Endodermal cell (in vitro differentiated cells): ENCODE measurements at regions not wholly inside any gene's neighbourhood (a gene's known extent, or its start where the extent isn't known, plus 50 kb on each side); places are given as distances from the start of the nearest gene placed in this dataset.

Experiments used
- DNase-seq: peaks from one replicate; pipeline ENCODE4 v3.0.0-alpha.2; 2017
- H3K27ac ChIP-seq: 2 replicates; pipeline ENCODE4 v1.5.1; 2013; ENCODE audit warnings: mild to moderate bottlenecking, low read depth, low read length, moderate library complexity
- H3K27me3 ChIP-seq: 2 replicates; pipeline ENCODE4 v1.6.1; 2013; ENCODE audit warnings: mild to moderate bottlenecking, low read length, moderate library complexity; ENCODE audit not compliant: insufficient read depth, control insufficient read depth, poor library complexity, severe bottlenecking
- H3K36me3 ChIP-seq: 2 replicates; pipeline ENCODE4 v1.7.0; 2013; ENCODE audit warnings: mild to moderate bottlenecking, low read length, moderate library complexity; ENCODE audit not compliant: control insufficient read depth, insufficient read depth
- H3K4me1 ChIP-seq: one replicate; pipeline ENCODE4 v1.7.0; 2013; ENCODE audit warnings: low read length; ENCODE audit not compliant: control insufficient read depth, insufficient read depth
- H3K4me3 ChIP-seq: 2 replicates; pipeline ENCODE4 v1.5.1; 2013; ENCODE audit warnings: mild to moderate bottlenecking, low read length, moderate library complexity
- H3K9ac ChIP-seq: 2 replicates; pipeline ENCODE4 v1.6.1; 2013; ENCODE audit warnings: mild to moderate bottlenecking, low read length, moderate library complexity; ENCODE audit not compliant: poor library complexity, severe bottlenecking; ENCODE audit errors: extremely low read depth
- H3K9me3 ChIP-seq: 2 replicates; pipeline ENCODE4 v1.6.1; 2013; ENCODE audit warnings: mild to moderate bottlenecking, low read length, moderate library complexity; ENCODE audit not compliant: control insufficient read depth
- H3K27ac Mint-ChIP-seq: 2 replicates; pipeline ENCODE4 v1.8.0; 2020; ENCODE audit warnings: mixed read lengths
- H3K27me3 Mint-ChIP-seq: 2 replicates; pipeline ENCODE4 v1.8.0; 2021; ENCODE audit warnings: mild to moderate bottlenecking, mixed read lengths; ENCODE audit not compliant: insufficient read depth
- H3K36me3 Mint-ChIP-seq: 2 replicates; pipeline ENCODE4 v1.8.0; 2020; ENCODE audit warnings: low read depth, mixed read lengths
- H3K4me1 Mint-ChIP-seq: 2 replicates; pipeline ENCODE4 v1.8.0; 2020; ENCODE audit warnings: mixed read lengths
- H3K4me3 Mint-ChIP-seq: 2 replicates; pipeline ENCODE4 v1.8.0; 2020; ENCODE audit warnings: mild to moderate bottlenecking, moderate library complexity, mixed read lengths
- H3K9me3 Mint-ChIP-seq: 2 replicates; pipeline ENCODE4 v1.8.0; 2020; ENCODE audit warnings: mild to moderate bottlenecking, mixed read lengths
- WGBS, 2 experiments: methylation state at CpG; one replicate each; pipeline versions ENCODE4 v1.1.5 to v1.1.7; 2013; ENCODE audit warnings: missing lambda C conversion rate in 2 of 2, mixed read lengths in 1 of 2; ENCODE audit not compliant: insufficient coverage in 1 of 2, insufficient read length in 1 of 2; 5-methylcytosine and 5-hydroxymethylcytosine counted together
- TF ChIP-seq, protein P1 (sequence below): fragments of 200-600 bp; sonication (generic); conservative IDR thresholded peaks from 2 replicates; pipeline ENCODE4 v1.5.0; 2021; ENCODE audit warnings: antibody characterized with exemption, mild to moderate bottlenecking

DNA sequence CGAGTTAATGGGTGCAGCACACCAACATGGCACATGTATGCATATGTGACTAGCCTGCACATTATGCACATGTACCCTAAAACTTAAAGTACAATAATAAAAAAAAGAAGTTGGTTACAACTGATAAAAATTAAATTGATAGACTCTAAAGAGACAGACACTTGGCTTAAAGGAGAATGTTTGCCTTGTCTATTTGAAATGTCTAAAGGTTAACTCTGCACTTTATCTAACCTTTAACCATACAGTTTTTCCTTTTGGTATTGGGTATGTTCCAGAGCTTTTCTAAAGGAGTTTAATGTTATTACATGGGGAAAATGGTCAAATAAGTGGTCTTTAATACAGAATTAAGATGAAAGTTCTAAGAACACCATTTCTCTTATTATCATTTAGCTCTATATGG, 145.1 kb upstream of the HCCS start:
- no peaks in the 10 kb centered on the region for H3K36me3 Mint-ChIP-seq

DNA sequence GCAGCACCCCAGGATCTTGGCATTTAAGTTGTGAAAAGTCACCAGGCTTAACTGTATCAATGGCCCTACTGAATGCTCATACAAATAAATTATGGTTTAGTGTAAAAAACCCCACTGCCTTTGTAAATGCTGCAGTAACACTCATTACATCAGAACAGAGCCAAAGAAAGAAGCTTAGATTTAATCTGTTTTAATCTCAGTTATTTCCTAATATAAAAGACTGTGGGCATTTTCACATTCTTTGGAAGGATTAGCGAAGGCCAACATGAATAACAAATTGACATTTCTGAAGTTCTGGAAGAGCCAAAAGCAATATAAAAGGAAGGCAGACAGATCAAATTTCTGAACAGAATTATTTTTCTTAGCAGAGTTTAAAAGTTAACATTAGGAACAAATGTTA, 140.0 kb upstream of the HCCS start:
- Mint-ChIP-seq H3K36me3 (no peaks in the 10 kb centered on the region), H3K27ac (no peak overlapping the region), H3K4me3 (no peak overlapping the region), H3K4me1 (no peaks in the 10 kb centered on the region), H3K27me3 (no peaks in the 10 kb centered on the region), H3K9me3 (peaks cover 27% of the 10 kb centered on the region)
- WGBS, 2 experiments, result 88% methylated on average over 1 of the region's 1 CpG; no CpG with 5 or more reads in 1 of the 2 experiments
- Histone ChIP-seq H3K27me3 (no peaks in the 10 kb centered on the region), H3K4me3 (no peak overlapping the region), H3K27ac (no peak overlapping the region), H3K36me3 (no peaks in the 10 kb centered on the region), H3K4me1 (no peaks in the 10 kb centered on the region), H3K9ac (no peak overlapping the region), H3K9me3 (no peaks in the 10 kb centered on the region)
- DNase-seq, result no peak
- TF ChIP-seq, protein P1, sequence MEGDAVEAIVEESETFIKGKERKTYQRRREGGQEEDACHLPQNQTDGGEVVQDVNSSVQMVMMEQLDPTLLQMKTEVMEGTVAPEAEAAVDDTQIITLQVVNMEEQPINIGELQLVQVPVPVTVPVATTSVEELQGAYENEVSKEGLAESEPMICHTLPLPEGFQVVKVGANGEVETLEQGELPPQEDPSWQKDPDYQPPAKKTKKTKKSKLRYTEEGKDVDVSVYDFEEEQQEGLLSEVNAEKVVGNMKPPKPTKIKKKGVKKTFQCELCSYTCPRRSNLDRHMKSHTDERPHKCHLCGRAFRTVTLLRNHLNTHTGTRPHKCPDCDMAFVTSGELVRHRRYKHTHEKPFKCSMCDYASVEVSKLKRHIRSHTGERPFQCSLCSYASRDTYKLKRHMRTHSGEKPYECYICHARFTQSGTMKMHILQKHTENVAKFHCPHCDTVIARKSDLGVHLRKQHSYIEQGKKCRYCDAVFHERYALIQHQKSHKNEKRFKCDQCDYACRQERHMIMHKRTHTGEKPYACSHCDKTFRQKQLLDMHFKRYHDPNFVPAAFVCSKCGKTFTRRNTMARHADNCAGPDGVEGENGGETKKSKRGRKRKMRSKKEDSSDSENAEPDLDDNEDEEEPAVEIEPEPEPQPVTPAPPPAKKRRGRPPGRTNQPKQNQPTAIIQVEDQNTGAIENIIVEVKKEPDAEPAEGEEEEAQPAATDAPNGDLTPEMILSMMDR, result no peak

More for the DNA sequence above, 145.1 kb upstream of the HCCS start:
- WGBS, 2 experiments, result no CpG with 5 or more reads among the region's 1 CpG
- Histone ChIP-seq H3K27me3 (no peaks in the 10 kb centered on the region), H3K9me3 (no peaks in the 10 kb centered on the region), H3K4me1 (no peaks in the 10 kb centered on the region), H3K4me3 (no peak overlapping the region), H3K36me3 (no peaks in the 10 kb centered on the region), H3K27ac (no peak overlapping the region), H3K9ac (no peak overlapping the region)
- DNase-seq, result no peak
- peaks cover 27% of the 10 kb centered on the region for H3K9me3 Mint-ChIP-seq
- H3K27ac Mint-ChIP-seq, result no peak overlapping the region
- TF ChIP-seq, protein P1, result no peak
- no peak overlapping the region for H3K4me3 Mint-ChIP-seq
- H3K27me3 Mint-ChIP-seq, result no peaks in the 10 kb centered on the region
- no peaks in the 10 kb centered on the region for H3K4me1 Mint-ChIP-seq

DNA sequence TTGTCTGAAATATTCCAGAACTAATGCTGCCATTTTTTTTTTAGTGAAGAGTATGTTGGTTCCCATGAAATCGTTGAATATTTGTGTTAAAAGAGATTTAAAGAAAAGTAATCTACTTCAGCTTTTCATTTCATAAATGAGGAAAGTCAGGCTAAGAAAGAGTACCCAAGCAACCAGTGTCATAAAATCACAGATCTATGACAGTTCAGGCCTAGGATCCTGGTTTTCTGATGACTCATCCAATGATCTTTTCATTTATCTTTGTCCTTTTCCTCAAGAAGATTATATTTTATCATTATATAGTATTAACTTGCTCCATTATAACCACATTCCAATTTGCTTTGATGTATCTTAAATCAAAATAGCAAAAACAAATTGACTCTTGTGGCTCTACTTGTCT, 139.4 kb upstream of the HCCS start:
- TF ChIP-seq, protein P1, result no peak
- no peak overlapping the region for H3K27ac Mint-ChIP-seq
- no CpG with 5 or more reads among the region's 1 CpG for WGBS, 2 experiments

More for the DNA sequence above, 139.4 kb upstream of the HCCS start:
- H3K4me3 ChIP-seq, result no peak overlapping the region
- no peaks in the 10 kb centered on the region for H3K27me3 Mint-ChIP-seq
- no peak for DNase-seq
- no peaks in the 10 kb centered on the region for H3K4me1 ChIP-seq
- no peak overlapping the region for H3K9ac ChIP-seq
- no peak overlapping the region for H3K4me3 Mint-ChIP-seq
- H3K27ac ChIP-seq, result no peak overlapping the region
- H3K9me3 Mint-ChIP-seq, result peaks cover 29% of the 10 kb centered on the region
- no peaks in the 10 kb centered on the region for H3K4me1 Mint-ChIP-seq
- no peaks in the 10 kb centered on the region for H3K36me3 ChIP-seq
- H3K9me3 ChIP-seq, result no peaks in the 10 kb centered on the region
- H3K27me3 ChIP-seq, result no peaks in the 10 kb centered on the region
- H3K36me3 Mint-ChIP-seq, result no peaks in the 10 kb centered on the region
